ENCODE measurements at regions not wholly inside any gene's neighbourhood (a gene's known extent, or its start where the extent isn't known, plus 50 kb on each side); places are given as distances from the start of the nearest gene placed in this dataset.
"Not testable (repeated sequence)": the region's sequence is repeated elsewhere in the genome, so short reads cannot be mapped to it uniquely, and the experiment has no call there.

GRCh38 chrX:83749736-83750135 is 111.2 kb upstream of the CYLC1 start:
- not testable (repeated sequence) for DNase-seq

DNA sequence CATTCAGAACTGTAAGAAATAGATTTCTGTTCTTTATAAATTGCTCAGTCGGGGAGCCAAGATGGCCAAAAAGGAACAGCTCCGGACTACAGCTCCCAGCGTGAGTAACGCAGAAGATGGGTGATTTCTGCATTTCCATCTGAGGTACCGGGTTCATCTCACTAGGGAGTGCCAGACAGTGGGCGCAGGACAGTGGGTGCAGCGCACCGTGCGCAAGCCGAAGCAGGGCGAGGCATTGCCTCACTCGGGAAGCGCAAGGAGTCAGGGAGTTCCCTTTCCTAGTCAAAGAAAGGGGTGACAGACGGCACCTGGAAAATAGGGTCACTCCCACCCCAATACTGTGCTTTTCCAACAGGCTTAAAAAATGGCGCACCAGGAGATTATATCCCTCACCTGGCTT is 110.5 kb upstream of the CYLC1 start:
- not testable (repeated sequence) for DNase-seq

DNA sequence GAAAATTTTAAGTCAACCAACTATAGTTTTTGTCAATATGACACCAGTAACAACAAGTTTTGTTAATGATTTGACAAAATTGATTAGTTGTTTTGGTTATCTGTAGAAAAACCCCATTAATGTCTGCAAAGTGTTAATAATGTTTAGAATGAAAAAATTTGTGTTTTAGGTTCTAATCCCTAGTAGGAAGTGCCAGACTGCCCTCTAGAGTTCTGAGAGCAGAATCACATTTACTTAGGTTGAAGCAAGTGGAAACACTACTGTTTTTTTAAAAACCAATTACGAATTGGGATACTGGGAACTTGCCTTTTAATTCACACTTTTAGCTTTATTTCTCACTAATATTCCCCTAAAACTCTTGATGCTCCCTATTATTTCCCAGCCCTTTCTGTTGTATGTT is 101.1 kb upstream of the CYLC1 start:
- DNase-seq, result no peak

- DNase-seq, result peak; percentile 49
These were observed 89.3 kb upstream of the CYLC1 start for GRCh38 chrX:83771664-83772063.
